ENCODE measurements at regions not wholly inside any gene's neighbourhood (a gene's known extent, or its start where the extent isn't known, plus 50 kb on each side); places are given as distances from the start of the nearest gene placed in this dataset.

- DNase-seq: no peak
- Mint-ChIP-seq H3K27me3 (ENCODE audit: low read depth) (peaks cover 16% of the 10 kb centered on the region), H3K27ac (no peak overlapping the region), H3K9me3 (peaks cover 0 to 2% of the 10 kb centered on the region in 2 experiments; a peak in 2 of 5 replicates), H3K4me1 (peaks cover 0 to 11% of the 10 kb centered on the region in 2 experiments; a peak in 2 of 4 replicates), H3K4me3 (no peak overlapping the region), H3K36me3 (ENCODE audit: insufficient read depth in 1 of 3, low read depth in 3 of 3) (peaks cover 0 to 4% (median 0%) of the 10 kb centered on the region in 3 experiments; a peak in 3 of 7 replicates)
- whole genome bisulfite sequencing (ENCODE audit: extremely low coverage, insufficient read length, low lambda C conversion rate): no CpG with 5 or more reads among the region's 3 CpGs
- Histone ChIP-seq H3K4me2 (ENCODE audit: insufficient read depth, insufficient read length, low read length) (no peak overlapping the region), H3K27me3 (ENCODE audit: insufficient read depth, low read length) (no peaks in the 10 kb centered on the region), H3K23me2 (ENCODE audit: insufficient read length, low read depth, low read length, poor library complexity, severe bottlenecking) (no peaks in the 10 kb centered on the region), H3K23ac (ENCODE audit: insufficient read length, low read depth, low read length) (no peak overlapping the region), H3K4ac (ENCODE audit: low read depth, low read length) (no peak overlapping the region), H2AFZ (ENCODE audit: low read length) (no peak overlapping the region), H3K27ac (ENCODE audit: insufficient read length, low read depth, low read length) (no peak overlapping the region), H3K4me1 (ENCODE audit: insufficient read depth, low read length) (no peaks in the 10 kb centered on the region), H2BK15ac (ENCODE audit: low read depth, low read length) (no peak overlapping the region), H2BK20ac (ENCODE audit: low read depth, low read length, poor library complexity, severe bottlenecking) (no peak overlapping the region), H4K8ac (replicated peaks; ENCODE audit: insufficient read length, low read depth, low read length) (no peak overlapping the region), H4K91ac (ENCODE audit: insufficient read length, low read depth, low read length) (no peak overlapping the region), H3K79me2 (ENCODE audit: insufficient read depth, low read length) (no peaks in the 10 kb centered on the region), H3K14ac (ENCODE audit: insufficient read depth, low read length) (no peak overlapping the region), H2BK12ac (ENCODE audit: insufficient read length, low read depth, low read length) (no peak overlapping the region), H2BK5ac (ENCODE audit: insufficient read length, low read length) (no peak overlapping the region), H3K9me3 (ENCODE audit: control insufficient read depth, low read depth, low read length) (no peaks in the 10 kb centered on the region), H2BK120ac (ENCODE audit: low read depth, low read length, poor library complexity, severe bottlenecking) (no peak overlapping the region), H3K18ac (ENCODE audit: insufficient read length, low read depth, low read length) (no peak overlapping the region), H3K9ac (ENCODE audit: extremely low read depth, insufficient read length, low read length) (no peak overlapping the region), H4K5ac (ENCODE audit: insufficient read length, low read depth, low read length) (no peak overlapping the region), H3K56ac (ENCODE audit: insufficient read length, low read depth, low read length) (no peak overlapping the region), H3K79me1 (ENCODE audit: insufficient read depth, low read depth, low read length, poor library complexity, severe bottlenecking) (no peaks in the 10 kb centered on the region), H4K20me1 (ENCODE audit: control insufficient read depth, insufficient read depth, insufficient read length) (no peaks in the 10 kb centered on the region), H3T11ph (ENCODE audit: low read length) (no peak overlapping the region), H2AK5ac (ENCODE audit: insufficient read length, low read length) (no peak overlapping the region)
- TF ChIP-seq, protein P1, sequence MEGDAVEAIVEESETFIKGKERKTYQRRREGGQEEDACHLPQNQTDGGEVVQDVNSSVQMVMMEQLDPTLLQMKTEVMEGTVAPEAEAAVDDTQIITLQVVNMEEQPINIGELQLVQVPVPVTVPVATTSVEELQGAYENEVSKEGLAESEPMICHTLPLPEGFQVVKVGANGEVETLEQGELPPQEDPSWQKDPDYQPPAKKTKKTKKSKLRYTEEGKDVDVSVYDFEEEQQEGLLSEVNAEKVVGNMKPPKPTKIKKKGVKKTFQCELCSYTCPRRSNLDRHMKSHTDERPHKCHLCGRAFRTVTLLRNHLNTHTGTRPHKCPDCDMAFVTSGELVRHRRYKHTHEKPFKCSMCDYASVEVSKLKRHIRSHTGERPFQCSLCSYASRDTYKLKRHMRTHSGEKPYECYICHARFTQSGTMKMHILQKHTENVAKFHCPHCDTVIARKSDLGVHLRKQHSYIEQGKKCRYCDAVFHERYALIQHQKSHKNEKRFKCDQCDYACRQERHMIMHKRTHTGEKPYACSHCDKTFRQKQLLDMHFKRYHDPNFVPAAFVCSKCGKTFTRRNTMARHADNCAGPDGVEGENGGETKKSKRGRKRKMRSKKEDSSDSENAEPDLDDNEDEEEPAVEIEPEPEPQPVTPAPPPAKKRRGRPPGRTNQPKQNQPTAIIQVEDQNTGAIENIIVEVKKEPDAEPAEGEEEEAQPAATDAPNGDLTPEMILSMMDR (conservative IDR thresholded peaks at IDR 0.05): no peak
Measured at GRCh38 chr2:14239605-14240004, 392.9 kb upstream of the LRATD1 start.
